IPS-NIHi7 (cell line): ENCODE measurements at regions not wholly inside any gene's neighbourhood (a gene's known extent, or its start where the extent isn't known, plus 50 kb on each side); places are given as distances from the start of the nearest gene placed in this dataset.

ENCODE experiments used
- DNase-seq: peaks from one replicate; pipeline ENCODE4 v3.0.0; 2012; ENCODE audit warnings: mixed read lengths; ENCODE audit errors: extremely low spot score

GRCh38 chr9:99282406-99282805, 60.3 kb downstream of the SEC61B start:
- DNase-seq, result no peak

DNA sequence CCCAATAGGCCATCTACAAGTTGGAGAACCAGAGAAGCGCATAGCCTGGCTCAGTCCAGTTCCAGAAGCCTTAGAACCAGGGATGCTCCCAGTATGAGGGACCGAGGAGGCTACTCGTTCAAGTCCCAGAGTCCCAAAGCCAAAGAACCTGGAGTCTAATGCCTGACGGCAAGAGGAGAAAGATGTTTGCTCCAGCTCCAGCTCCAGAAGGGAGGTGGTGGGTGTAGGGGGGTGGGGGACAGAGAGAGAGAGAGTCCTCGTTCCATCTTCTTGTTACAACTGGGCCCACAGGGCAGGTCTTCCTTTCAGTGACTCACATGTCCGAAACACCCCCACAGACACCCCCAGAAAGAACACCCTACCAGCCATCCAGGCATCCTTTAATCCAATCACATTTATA, 63.9 kb downstream of the SEC61B start:
- DNase-seq, result no peak

DNA sequence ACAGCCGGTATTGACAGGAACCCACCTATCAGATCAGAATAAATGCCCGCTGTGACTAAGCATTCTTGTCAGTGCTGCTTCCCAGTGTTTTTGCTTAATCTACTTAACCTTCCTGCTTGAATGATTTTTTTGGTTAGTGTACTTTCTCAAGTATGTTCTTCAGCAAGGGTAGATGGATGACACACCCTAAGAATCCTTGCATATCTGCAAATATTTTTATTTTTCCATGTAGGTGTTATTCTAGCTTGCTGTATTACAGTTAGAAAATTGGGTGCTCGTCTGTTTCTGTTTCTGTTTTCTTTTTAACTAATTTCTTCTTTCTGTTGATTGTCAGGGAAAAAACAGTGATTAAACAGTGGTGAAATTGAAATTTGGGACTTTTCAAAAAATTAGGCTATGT, 64.5 kb downstream of the SEC61B start:
- DNase-seq, result no peak

DNA sequence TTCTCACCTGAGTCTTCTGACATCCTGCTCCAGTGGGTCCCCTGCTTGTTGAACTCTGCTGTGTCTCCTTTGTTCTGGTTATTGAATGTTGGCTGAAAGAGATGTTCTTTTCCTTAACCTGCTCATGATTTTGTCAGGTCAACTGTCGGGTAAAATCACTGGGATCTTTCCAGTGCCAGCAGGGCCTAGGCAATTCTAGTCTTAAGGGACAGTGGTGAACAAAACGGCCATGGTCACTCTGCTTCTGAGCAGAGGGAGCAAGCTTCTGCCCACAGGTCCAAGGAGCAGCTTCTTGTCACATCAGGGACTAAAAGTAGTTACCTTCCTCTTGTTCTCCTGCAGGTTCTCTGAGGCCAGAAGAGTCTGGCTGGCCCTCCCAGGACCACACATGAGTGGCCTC, 65.6 kb downstream of the SEC61B start:
- DNase-seq, result no peak

GRCh38 chr9:99288830-99289229, 66.7 kb downstream of the SEC61B start:
- no peak for DNase-seq

GRCh38 chr9:99294850-99295461, 72.9 kb downstream of the SEC61B start:
- DNase-seq, result no peak

- no peak for DNase-seq
Measured at GRCh38 chr9:99296291-99296951, 74.3 kb downstream of the SEC61B start.

DNA sequence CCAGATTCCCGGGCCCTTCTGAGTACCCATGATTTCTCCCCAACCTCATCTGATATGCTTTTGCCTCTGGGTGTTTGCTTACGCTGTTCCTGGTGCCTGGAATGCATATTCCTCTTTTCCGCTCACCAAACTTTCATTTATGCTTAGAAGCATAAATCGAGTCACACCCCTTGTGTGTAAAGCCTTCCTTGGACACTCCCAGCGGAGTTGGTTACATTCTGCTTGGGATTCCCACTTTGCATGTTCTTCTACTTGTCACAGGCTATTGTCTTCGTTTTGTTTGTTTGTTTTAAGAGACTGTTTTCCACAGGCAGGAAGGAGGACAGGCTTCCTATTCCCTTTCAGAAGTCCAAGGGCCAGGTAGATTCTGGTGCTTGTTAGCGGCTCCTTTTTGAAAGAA, 76.5 kb downstream of the SEC61B start:
- DNase-seq, result no peak

- DNase-seq, result peak; percentile 29
Measured at GRCh38 chr9:99299211-99300102, 77.4 kb downstream of the SEC61B start.

DNA sequence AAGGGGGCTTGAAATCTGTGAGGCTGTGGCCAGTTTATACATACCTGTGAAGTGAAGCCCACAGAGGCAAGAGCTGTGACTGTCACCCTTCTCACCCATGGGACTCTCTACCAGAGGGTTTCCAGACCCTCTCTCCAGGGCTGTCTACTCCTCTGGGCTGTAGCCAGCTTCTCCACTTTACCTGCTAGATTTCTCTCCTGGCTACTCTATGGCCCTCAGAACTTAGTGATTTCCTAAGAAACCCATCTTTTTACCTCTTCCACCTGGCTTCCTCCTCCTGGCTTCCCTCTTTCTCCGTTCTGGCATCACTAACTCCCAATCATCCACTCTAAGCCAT, 78.0 kb downstream of the SEC61B start:
- DNase-seq, result no peak

- DNase-seq, result no peak
Measured at GRCh38 chr9:99300603-99301002, 78.5 kb downstream of the SEC61B start.

DNA sequence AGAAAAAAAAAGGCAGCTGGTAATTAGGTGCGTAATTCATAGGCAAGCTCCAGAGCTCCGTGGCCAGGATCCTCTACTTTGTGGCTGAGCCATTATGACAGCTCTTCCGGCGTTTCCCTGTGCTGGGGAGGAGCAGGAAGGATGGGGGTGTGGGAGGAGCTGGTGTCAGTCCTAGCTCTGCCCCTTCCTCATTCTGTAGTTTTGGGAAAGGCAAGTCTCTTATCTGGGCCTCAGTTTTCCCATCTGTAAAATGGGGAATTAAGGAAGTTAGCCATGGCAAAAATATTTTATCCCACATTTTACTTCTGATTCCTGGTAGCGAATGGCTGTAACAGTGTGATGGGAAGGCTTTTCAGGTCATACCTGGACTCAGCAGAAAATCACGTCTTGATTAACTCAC, 81.1 kb downstream of the SEC61B start:
- no peak for DNase-seq

DNA sequence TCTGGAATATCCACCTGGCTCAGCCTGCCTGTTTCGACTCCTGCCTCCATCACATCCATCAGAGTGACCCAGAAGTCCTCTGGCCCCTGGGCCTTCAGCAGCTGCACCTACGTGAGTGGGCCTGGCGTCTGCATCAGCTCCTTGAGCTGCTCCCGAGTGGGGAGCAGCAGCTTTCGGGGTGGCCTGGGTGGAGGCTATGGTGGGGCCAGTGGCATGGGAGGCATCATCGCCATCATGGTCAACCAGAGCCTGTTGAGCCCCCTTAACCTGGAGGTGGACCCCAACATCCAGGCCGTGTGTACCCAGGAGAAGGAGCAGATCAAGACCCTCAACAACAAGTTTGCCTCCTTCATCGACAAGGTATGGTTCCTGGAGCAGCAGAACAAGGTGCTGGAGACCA, 83.0 kb downstream of the SEC61B start:
- DNase-seq, result no peak

- DNase-seq, result no peak
Measured at GRCh38 chr9:99305820-99306811, 84.0 kb downstream of the SEC61B start.

DNA sequence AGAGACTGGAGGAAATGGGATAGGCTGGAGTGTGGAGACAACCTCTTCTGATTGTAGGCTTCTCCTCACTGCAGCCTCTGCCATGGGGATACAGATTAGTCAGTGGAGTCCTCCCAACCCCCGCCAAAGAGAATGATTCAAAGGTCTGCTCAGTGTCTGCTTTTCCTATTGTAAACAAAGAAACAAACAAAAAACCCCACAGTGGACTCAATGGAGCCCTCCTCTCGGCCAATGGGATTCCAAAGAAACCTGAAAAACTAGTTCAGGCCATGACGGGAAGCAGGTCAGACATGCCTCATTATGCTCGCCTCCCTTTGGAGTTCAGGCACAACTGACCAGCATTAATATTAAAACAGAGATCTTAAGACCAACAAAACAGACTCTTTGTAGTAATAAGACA, 85.8 kb downstream of the SEC61B start:
- no peak for DNase-seq

GRCh38 chr9:99309141-99309939, 87.3 kb downstream of the SEC61B start:
- DNase-seq, result no peak

DNA sequence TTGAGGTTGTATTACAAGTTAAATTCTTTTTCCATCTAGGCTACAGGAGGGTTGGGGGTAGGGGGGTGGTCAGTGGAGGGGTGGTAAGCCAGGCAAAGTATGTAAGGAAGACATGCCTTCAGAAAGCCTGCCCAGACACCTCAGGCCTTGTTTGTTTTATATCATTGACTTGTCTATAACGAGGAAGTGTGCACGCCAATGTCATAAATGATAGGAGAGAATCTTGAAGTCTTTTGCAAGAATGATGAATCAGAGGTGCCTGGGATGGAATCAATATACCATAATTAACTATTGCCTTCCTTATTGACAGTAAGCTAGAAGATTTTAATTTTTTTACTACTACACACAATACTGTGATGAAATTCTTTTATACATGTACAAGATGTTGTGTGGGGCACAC, 90.7 kb downstream of the SEC61B start:
- DNase-seq, result no peak

DNA sequence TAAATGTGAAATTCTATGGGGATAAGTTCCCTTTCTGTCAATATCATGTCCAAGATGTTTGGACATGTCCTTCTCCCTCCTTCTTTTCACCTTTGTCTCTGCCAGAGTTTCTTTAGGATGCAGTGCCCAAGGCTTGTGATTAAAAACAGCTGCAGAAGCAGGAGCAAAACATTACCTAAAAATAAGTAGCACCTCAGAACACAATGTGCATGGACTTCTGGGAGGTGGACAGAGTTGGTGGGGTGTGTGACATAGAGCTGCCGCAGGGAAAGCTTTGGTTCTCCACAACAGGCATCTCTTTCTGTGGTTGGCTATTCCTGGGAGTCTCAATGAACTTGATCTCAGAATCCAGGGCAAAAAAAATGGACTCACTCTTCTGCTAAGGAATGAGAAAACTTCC, 97.0 kb downstream of the SEC61B start:
- no peak for DNase-seq

DNA sequence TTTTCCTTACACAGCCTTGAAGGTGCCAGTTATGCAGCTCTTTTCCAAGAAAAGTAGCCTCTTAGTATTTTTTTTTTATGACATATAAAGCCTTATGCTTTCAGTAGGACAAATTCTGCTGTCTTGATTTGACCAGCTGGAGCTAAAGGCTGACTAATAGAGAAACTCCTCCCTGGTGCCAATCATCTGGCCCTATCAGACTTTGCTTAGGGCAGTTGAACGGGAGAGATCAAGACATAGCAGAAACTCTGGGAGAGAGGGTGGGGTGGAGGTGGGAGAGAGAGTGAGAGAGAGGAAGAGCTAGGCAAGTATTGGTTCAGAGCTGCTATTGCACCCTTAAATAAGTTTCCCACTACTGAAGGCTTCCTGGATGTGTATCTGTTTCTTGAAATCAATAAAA, 100.2 kb downstream of the SEC61B start:
- DNase-seq, result no peak

DNA sequence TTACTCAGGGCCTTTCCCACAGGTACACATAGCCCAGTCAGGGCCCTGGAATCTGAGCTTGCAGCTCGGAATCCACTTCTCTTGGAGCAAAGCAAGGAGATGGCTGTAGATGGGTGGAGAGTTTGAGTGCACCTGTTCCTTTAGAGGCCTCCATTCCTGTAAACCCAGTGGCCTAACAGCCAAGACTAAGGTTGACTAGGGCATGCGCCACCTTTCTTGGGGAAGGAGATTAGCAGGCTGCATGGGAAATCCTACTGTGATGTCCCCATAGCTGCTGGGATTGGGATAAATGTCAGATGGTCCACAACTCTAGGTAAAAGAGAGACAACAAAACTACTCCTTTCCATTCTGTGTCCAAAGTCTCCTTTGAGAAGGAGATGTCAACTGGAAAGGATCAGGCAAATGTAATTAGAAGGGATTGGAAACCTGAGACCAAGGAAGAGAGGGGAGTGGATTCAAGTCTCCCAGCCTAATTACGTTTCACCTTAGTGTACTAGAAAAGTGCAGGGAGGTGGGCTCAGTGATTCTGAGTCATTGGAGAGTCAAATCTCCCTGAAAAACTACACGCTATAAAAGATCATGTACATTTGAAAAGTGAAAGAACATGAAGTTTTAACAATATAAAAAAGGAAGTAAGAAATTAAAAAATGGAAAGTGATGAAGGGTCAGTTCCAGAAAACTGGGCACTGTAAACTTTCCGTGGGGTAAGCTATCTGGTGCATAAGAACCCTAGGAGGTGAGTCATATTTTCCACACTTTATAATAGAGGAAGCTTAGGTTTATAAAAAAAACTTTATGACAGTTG, 104.2 kb downstream of the SEC61B start:
- peak; percentile 45 for DNase-seq
